ENCODE measurements at regions not wholly inside any gene's neighbourhood (a gene's known extent, or its start where the extent isn't known, plus 50 kb on each side); places are given as distances from the start of the nearest gene placed in this dataset.

GRCh38 chr13:74073274-74073673 is 60.9 kb downstream of the KLF12 start:
- no peak for TF ChIP-seq CTCF (IDR thresholded peaks at IDR 0.05; ENCODE audit: borderline replicate concordance, control extremely low read depth, extremely low read depth, insufficient read depth, missing control alignments)
- DNase-seq (ENCODE audit: low spot score) = no peak
- in situ Hi-C loops (cut with MboI; ENCODE audit: low sequenced_read_pairs, unreplicated experiment) = no loop called here

- in situ Hi-C loops (cut with MboI; ENCODE audit: low sequenced_read_pairs, unreplicated experiment) = no loop called here
- peak; percentile 8 for DNase-seq (ENCODE audit: low spot score)
- TF ChIP-seq CTCF (IDR thresholded peaks at IDR 0.05; ENCODE audit: borderline replicate concordance, control extremely low read depth, extremely low read depth, insufficient read depth, missing control alignments) = no peak
Measured at GRCh38 chr13:74070513-74070912, 63.7 kb downstream of the KLF12 start.

GRCh38 chr13:74070065-74070464 is 64.1 kb downstream of the KLF12 start:
- TF ChIP-seq CTCF (IDR thresholded peaks at IDR 0.05; ENCODE audit: borderline replicate concordance, control extremely low read depth, extremely low read depth, insufficient read depth, missing control alignments) = no peak
- in situ Hi-C loops (cut with MboI; ENCODE audit: low sequenced_read_pairs, unreplicated experiment) = no loop called here
- DNase-seq (ENCODE audit: low spot score) = no peak

- in situ Hi-C loops (cut with MboI; ENCODE audit: low sequenced_read_pairs, unreplicated experiment) = no loop called here
- TF ChIP-seq CTCF (IDR thresholded peaks at IDR 0.05; ENCODE audit: borderline replicate concordance, control extremely low read depth, extremely low read depth, insufficient read depth, missing control alignments) = no peak
- no peak for DNase-seq (ENCODE audit: low spot score)
Measured at GRCh38 chr13:74068471-74068870, 65.7 kb downstream of the KLF12 start.

GRCh38 chr13:74067818-74068217 is 66.4 kb downstream of the KLF12 start:
- TF ChIP-seq CTCF (IDR thresholded peaks at IDR 0.05; ENCODE audit: borderline replicate concordance, control extremely low read depth, extremely low read depth, insufficient read depth, missing control alignments) = no peak
- in situ Hi-C loops (cut with MboI; ENCODE audit: low sequenced_read_pairs, unreplicated experiment) = no loop called here
- DNase-seq (ENCODE audit: low spot score) = no peak

GRCh38 chr13:74066937-74067336 is 67.3 kb downstream of the KLF12 start:
- in situ Hi-C loops (cut with MboI; ENCODE audit: low sequenced_read_pairs, unreplicated experiment) = no loop called here
- TF ChIP-seq CTCF (IDR thresholded peaks at IDR 0.05; ENCODE audit: borderline replicate concordance, control extremely low read depth, extremely low read depth, insufficient read depth, missing control alignments) = no peak
- no peak for DNase-seq (ENCODE audit: low spot score)

GRCh38 chr13:74064805-74065312 is 69.3 kb downstream of the KLF12 start:
- TF ChIP-seq CTCF (IDR thresholded peaks at IDR 0.05; ENCODE audit: borderline replicate concordance, control extremely low read depth, extremely low read depth, insufficient read depth, missing control alignments) = no peak
- DNase-seq (ENCODE audit: low spot score) = no peak
- in situ Hi-C loops (cut with MboI; ENCODE audit: low sequenced_read_pairs, unreplicated experiment) = no loop called here
